Non-pigmented ciliary epithelial cell (primary cell): ENCODE measurements at regions not wholly inside any gene's neighbourhood (a gene's known extent, or its start where the extent isn't known, plus 50 kb on each side); places are given as distances from the start of the nearest gene placed in this dataset.
"Not testable (repeated sequence)": the region's sequence is repeated elsewhere in the genome, so short reads cannot be mapped to it uniquely, and the experiment has no call there.

Source experiments
- DNase-seq: peaks from one replicate; pipeline ENCODE4 v3.0.0-alpha.2; 2010; ENCODE audit warnings: low read depth

DNA sequence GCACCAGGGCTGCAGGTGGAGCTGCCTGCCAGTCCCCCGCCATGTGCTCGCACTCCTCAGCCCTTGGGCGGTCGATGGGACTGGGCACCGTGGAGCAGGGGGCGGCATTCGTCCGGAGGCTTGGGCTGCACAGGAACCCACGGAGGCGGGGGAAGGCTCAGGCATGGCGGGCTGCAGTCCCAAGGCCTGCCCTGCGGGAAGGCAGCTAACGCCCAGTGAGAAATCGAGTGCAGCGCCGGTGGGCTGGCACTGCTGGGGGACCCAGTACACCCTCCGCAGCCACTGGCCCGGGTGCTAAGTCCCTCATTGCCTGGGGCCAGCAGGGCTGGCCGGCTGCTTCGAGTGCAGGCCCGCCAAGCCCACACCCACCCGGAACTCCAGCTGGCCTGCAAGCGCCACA, 130.5 kb upstream of the RXFP2 start:
- not testable (repeated sequence) for DNase-seq

DNA sequence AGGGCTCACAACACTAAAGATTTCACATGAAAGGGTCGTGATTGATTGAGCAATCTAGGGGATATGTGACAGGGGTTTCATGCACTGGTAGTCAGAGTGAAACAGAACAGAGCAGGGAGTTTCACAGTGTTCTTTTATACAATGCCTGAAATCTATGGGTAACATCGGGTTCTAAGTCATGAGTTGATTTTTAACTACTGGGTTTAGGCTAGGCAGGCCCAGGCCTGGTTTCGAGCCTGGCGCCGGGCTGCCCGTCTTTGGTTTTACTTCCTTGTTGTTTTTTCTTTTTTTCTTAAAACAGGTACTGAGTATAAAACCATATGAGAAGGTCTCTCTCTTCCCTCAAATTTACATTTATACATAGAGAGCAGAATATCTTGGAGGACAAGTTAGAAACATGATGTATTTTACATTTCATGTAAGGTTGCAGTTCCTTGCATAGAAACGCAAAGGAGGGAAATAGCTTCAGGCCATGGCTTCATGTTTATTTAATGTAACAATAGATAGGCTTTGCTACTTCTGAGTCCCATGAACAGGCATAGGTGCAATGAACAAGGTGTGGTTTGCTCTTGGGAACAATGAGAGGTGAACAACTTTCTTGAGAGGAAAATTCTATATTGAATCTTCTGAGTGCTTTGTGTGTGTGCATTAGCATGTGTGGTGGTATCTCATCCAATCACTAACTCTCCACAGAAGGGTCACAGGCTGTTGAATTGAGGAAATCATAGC, 128.9 kb upstream of the RXFP2 start:
- no peak for DNase-seq

DNA sequence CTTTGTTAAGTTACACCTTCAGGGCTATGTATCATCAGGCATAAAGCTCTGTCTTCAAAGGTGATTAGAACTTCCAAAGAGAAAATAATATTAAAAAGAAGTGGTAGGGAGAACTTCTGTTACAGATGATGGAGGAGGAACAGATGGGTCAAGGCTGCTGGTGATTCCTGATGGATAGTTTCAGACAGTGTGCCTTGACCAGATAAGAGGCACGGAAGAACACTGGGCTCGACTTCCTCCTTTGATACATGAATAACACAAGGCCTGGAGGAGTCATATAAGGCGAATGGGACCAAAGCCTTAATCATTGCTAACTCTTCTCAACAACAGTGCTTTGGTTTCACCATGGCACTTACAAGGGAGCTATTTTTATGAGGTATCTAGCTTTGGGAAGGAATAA, 128.1 kb upstream of the RXFP2 start:
- no peak for DNase-seq

DNA sequence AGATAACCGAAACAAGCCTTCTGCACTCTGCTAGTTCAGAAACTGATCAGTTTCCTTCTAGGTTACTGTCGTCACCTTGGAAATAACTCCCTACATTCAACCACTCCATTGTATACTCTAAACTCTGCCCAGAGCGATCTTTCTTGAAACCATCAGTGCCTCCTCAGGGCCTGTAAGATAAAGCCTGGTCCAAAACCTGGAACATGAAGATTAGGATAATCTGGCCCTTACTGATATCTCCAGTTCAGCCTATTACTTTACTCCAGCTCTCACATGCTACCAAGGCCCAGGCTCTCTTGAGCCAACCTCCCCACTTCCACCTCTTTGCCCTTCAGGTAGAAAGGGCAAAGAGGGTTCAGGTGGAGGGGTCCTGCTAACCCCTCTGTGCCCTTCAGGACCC, 125.3 kb upstream of the RXFP2 start:
- DNase-seq, result no peak

DNA sequence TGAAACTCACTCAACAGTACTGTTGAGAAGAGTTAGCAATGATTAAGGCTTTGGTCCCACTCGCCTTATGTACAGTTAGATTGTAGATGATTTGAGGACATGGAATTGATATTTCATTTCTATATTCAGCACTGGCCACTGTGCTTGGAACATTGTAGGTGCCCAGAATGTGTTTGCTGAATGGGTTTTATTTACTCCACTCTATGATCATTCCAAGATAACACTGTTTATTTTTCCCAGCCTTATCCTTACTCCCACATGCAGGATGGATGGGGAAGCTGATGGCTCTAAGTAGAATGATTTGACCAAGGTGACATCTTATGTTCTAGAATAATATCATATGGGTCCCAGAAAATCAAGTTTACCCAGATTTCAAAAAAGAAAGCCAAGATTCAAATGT, 124.6 kb upstream of the RXFP2 start:
- DNase-seq, result no peak

DNA sequence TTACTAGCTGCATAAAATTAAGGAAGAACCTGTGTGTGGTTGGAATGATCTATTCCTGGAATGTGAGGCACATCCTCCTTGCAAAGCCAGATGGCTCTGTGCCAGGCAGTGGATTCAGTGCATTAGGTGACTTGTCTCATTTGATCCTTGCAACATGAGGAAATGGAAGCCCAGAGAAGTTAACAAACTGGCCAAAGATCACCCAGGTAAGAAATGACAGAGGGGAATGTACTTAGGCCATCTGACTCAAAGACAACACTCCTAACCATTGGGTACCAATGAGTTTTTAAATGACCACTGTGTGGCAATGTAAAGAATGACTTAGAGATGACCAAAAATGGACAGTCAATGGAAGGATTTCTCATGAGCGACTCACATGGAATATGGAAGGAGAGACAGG, 114.2 kb upstream of the RXFP2 start:
- DNase-seq, result no peak

DNA sequence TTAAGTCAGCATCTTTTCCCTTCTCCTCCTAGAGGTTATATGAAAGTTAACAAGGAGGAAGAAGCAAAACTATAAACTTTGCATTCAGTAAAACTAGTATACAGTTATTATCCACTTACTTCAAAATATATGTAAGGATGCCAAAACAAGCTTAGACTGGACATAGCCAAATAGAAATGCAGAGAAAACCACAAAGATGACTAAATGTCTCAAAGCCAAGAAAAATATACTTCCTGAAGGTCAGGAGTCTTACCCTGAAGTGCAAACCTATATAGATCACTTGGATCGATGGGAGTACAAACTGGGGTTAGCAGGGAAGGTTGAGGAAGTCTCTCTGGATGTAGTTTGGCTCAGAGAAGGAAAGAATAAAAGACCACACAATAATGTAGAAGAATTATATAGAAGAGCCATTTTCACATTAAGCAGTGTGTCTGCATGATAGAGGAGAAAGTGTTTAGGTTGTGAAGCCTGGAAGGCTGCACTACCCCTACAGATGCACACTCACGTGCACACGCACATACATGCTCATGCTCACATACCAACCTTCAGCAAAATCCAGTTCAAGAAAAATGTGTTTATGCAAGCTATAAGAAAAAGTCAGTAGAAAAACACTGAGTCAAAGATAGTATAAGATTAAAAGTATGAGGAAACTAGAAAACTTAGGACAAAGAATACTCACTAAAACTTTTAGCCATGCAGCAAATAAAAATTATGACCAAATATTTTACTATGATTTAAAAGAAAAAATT, 112.1 kb upstream of the RXFP2 start:
- no peak for DNase-seq

DNA sequence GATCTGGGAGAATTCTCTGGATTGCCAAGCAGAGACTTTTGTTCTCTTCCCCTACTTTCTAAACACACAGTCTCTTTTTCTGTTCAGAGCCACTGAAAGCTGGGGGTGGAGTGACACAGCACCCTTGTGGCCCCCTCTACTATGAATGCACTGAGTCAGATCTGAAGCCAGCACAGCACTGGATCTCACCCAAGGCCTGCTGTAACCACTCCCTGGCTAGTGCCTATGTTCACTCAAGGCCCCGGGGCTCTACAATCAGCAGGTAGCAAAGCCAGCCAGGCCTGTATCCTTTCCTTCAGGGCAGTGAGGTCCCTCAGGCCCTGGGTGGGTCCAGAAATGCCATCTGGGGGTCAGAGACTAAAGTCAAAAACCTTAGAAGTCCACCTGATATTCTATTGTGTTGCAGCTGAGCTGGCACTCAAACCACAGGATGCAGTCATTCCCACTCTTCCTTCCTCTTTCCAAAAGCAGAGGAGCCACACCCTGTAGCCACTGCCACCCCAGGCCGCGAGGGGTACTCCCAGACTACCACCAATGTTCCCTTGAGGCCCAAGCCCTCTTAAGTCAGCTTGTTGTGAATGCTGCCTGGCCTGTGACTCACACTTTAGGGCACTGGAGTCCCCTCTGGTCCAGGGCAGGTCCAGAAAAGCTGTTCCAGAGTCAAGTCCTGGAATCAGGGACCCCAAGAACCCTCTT, 110.1 kb upstream of the RXFP2 start:
- DNase-seq, result peak; percentile 27

DNA sequence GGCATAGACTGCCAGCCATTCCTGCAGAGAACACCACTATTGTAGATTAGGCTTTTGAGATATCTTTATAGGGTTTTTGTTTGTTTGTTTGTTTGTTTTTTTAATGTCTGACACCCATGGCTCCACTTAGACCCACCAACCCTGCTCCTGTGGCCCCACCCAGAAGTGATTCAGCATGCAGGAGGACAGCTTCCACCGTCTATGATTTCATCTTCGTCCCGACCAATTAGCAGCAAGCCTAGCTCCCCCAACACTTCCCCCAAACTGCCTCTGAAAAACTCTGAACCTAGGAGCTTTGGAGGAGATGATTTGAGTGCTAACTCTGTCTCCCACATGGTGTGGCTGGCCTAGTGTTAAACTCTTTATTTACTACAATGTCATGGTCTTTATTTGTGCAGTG, 108.3 kb upstream of the RXFP2 start:
- DNase-seq, result no peak

DNA sequence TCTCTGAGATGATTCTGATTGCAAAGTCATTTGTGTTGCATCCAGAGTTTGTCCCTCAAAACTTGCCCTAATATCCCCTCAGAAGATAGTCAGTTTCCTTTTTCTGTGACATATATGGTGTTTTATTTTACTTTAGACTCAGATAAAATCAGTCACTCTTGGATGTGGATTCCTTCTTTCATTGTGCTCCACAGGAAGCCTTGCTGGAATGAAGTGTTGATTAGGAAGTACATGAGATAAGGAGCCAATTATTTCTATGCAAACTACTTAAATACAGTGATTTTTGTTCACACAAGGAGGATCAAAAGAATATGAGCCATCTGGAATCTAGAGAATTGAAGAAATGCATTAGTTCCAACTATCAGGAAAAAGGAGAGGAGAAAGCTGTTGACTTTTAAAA, 107.6 kb upstream of the RXFP2 start:
- DNase-seq, result no peak

DNA sequence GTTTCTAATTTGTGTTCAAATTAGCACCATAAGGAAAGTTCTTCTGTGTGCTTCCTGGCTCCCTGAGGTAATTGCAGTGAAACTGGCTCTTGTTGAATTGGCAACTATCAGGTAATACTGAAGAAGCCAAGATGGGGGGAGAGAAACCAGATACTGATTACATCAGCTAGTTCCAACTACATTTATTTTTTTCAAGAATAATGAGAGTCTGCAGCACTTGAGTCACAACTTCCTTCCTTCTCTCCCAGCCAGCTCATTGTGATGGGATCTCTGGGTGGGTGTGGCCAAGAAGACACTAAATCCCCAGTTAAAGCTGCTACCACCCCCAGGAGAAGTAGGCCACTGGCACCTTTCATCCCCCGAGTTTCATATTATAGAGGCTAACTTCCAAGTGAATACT, 100.7 kb upstream of the RXFP2 start:
- DNase-seq, result peak; percentile 70

DNA sequence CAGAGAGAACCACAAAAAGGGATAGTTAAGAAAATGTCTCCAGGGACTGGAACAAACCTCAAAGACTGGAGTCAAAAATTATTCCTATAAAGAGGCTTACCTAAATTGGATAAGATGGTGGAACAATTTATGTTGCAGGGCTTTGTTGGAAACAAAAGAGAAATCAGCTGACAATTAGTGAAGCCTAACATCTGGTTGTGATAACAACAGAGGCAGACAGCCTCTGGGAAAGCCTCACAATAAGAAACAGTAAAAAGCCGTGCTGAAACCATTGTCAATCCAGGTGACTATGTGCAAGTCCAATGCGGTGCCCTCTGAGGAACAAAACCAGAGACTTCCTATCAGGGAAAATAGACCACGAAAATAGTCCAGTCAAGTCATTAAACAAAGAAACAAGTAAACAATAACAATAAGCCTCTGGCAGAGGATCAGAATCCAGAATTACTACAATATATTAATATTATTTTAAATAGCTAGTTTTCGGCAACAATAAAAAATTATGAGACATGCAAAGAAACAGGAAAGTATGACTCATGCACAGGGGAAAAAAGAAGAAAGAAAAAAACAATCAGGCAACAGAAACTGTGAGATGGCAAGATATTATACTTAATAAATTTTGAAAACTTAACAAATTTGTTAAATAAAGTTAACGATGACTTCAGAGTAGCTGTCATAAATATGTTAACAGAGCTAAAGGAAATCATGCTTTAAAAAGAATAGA, 99.7 kb upstream of the RXFP2 start:
- DNase-seq, result no peak

DNA sequence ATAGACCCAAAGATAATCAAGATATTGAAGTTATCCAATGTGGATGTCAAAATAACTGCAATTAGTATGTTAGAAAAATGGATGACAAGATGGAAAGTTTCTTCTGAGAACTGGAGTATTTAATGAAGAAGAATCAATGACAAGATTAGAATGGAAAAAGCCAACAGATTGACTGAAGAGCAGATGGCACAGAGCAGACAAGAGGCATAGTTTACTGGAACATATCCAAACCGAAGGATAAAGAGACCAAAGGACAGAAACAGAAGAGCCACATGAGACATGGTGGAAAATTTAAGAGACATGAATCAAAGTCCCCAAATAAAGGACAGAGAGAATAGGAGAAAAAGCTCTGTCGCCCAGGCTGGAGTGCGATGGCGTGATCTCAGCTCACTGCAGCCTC, 89.6 kb upstream of the RXFP2 start:
- DNase-seq, result no peak

DNA sequence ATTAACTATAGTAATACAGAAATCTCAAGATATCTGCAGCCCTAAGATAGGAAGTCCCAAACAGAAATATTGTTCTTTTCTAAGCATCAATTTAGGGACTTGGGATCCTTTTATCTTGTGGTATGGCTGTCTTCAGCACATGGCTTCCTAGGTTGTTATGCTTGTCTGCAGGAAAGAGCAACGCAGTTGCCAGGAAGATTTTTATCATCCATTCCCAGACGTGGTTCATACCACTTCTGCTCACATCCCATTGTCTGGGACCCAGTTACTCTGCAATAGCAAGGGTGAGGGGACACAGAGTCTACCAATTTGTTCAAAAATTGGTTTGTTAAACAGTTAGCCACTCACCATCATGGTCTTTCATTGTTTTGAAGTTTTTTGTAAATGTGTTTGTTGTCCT, 85.6 kb upstream of the RXFP2 start:
- DNase-seq, result no peak

DNA sequence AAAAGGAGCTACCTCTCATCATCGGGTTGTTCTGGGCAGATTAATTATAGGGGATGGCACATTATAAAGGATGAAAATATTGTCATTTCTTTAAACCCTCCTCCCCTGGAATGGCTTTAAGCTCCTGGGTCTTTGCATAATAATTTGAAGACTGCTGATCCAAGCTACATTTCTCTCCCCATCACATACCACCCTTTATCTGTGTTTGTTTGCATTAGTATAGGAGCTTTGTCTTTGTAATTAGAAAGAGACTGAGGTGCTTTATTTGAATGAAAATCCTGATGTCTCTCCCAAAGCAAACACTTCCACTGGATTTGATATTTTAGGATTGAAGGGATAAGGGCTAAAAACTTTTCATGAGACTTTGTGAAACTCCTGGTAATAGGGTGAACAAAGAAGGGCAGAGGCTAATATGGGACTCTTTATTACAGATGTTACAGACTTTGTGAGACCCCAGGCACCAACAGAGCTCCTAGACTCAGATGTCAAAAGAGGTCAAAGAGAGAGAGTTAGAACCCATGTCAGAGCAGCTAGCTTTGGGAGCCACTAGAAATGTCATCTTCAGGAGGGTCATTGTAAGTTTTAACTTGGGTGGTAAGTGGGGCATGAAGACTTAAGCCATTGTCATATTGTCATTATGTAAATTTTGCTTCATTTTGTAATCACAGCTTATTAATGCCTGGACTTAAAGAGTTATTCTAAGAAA, 75.3 kb upstream of the RXFP2 start:
- no peak for DNase-seq

DNA sequence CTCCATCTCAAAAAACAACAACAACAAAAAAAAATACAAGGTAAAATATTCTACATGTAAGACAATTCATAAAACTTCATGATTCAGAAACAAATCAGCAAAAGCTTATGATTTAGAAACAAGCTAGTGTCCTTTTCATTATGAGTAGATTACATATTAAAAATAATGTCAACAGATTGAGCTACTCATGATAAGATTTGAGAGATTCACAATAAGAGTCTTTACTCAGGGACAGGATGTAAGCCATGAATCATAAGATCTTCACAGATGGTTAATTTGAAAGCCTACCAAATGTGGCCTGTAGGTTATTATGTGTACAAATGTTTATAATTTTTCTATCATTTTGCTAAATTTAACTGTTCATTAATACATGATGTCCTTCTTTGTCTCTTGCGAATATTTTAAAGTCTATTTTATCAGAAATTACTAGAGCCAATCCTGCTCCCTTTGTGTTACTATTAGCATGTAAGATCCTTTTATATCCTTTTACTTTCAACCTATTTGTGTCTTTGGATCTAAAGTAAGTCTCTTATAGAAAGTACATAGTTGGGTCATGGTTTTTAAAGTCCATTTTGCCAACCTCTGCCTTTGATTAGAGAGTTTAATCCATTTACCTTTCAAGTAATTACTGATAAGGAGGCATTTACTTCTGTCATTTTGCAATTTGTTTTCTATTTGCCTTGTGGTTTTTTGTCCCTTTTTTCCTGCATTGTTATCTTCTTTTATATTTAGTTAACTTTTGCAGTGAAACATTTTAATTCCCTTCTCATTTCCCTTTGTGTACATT, 68.3 kb upstream of the RXFP2 start:
- no peak for DNase-seq

DNA sequence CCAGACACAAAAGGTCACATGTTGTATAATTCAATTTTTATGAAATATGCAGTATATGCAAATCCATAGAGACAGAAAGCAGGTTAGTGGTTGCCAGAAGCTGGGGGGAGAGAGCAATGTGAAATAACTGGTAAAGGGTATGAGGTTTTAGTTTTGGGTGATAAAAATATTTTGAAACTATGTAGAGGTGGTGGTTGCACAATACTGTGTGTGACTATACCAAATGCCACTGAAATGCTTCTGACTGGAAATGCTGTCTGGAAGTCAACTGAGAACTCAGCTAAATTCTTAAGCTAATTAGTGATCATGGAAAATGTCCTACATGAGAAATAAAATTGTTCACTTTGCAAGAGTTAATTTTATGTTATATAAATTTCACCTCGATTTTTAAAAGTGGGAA, 65.3 kb upstream of the RXFP2 start:
- DNase-seq, result no peak

DNA sequence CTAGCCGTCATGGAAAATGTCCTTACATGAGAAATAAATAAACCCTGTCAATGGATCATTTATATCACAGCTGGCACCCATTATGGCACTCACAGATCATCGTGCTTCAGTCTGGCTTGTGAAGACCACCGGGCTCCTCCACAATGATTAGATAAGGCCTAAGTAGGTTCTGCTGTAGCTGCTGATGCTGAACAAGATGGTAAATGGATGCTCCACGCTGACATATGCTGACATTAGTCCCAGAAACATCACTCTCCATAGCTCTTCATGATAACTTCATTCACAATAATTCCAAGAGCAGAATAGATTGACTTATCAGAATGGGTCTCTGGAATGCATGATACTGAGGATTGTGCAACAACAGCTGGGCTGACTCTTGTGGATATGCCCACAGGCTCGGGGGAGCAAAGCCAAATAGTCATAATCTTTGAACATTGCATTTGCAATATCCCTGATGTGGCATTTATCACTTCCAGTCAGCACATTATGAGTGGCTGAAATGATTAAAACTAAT, 63.8 kb upstream of the RXFP2 start:
- no peak for DNase-seq

DNA sequence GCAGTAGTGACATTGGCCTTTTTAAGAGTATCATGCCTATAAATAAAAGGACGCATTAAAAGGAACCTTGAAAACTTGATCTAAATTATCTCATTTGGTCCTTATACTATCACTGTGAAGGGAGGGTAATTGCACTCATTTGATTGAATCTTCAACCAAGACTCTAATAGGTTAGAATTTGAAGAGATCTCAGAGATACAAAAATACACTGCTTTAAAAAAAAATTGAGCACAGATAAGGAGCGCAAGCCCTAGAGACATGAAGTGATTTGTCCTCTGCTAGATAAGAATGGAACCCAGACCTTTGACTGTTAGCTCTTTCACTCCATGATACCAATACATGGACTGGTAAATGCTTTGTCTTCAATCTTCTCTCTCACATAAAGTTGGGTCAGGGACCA, 58.2 kb upstream of the RXFP2 start:
- no peak for DNase-seq

DNA sequence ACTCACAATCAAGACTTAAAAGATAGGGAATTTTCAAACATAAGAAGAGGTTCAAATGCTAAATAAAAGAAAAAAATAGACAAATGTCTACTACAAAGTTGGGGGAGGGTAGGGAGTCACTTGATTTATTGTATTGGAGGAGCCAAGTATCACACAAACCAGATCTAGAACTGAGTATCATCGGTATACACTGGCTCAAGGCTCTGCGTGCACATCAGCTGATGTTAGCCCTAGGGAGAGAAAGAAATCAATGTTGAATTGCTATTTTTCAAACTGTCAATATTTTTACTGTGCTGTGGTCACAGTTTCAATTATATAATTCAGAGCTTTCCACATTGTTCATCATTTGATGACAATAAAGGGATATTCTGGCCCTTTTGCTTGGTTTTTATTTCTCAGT, 54.9 kb upstream of the RXFP2 start:
- DNase-seq, result no peak
